OCI-LY7 (cell line): ENCODE measurements at regions not wholly inside any gene's neighbourhood (a gene's known extent, or its start where the extent isn't known, plus 50 kb on each side); places are given as distances from the start of the nearest gene placed in this dataset.

Experiments
- EZH2phosphoT487 ChIP-seq: fragments of 200-600 bp; sonication (generic); IDR thresholded peaks from 2 replicates; pipeline ENCODE4 v1.6.1; 2018; ENCODE audit warnings: low read depth, borderline replicate concordance, mild to moderate bottlenecking, mixed run types, antibody characterized with exemption, low read length, moderate library complexity, mixed read lengths
- TF ChIP-seq, protein P1 (sequence below): fragments of 200-600 bp; sonication (generic); conservative IDR thresholded peaks from 2 replicates; pipeline ENCODE4 v1.5.1; 2014; ENCODE audit warnings: mild to moderate bottlenecking, antibody characterized with exemption, low read length, moderate library complexity, mixed read lengths

DNA sequence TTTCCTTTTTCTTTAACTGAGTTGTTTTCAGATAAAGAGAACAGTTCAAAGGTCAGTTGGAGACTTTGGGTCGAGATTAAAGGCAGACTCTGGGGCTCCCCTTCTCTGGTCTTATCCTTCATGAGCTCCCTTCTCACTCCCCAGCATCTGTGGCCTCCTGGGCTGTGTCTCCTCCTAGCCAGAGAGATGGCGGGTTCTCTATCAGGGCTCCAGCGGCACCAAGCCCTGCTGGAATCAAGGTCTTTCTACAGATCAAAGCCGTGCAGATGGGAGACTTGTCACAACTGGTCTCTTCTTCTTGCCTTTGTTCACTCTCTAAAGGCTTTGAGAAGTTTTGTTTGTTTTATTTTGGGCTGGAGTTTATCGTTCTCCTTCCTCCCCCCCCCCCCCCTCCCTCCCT is 373.7 kb upstream of the C1orf174 start:
- TF ChIP-seq EZH2phosphoT487, result no peak
- TF ChIP-seq, protein P1, sequence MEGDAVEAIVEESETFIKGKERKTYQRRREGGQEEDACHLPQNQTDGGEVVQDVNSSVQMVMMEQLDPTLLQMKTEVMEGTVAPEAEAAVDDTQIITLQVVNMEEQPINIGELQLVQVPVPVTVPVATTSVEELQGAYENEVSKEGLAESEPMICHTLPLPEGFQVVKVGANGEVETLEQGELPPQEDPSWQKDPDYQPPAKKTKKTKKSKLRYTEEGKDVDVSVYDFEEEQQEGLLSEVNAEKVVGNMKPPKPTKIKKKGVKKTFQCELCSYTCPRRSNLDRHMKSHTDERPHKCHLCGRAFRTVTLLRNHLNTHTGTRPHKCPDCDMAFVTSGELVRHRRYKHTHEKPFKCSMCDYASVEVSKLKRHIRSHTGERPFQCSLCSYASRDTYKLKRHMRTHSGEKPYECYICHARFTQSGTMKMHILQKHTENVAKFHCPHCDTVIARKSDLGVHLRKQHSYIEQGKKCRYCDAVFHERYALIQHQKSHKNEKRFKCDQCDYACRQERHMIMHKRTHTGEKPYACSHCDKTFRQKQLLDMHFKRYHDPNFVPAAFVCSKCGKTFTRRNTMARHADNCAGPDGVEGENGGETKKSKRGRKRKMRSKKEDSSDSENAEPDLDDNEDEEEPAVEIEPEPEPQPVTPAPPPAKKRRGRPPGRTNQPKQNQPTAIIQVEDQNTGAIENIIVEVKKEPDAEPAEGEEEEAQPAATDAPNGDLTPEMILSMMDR, result no peak
